Activated CD8-positive, alpha-beta memory T cell treated with anti-CD3 and anti-CD28 coated beads, Interleukin-2, amount 50 U/mL, for 48 hours (primary cell): ENCODE measurements at regions not wholly inside any gene's neighbourhood (a gene's known extent, or its start where the extent isn't known, plus 50 kb on each side); places are given as distances from the start of the nearest gene placed in this dataset.
"Not testable (repeated sequence)": the region's sequence is repeated elsewhere in the genome, so short reads cannot be mapped to it uniquely, and the experiment has no call there.

ENCODE experiments used
- DNase-seq: peaks from one replicate; pipeline ENCODE4 v3.0.0-alpha.2; 2020

DNA sequence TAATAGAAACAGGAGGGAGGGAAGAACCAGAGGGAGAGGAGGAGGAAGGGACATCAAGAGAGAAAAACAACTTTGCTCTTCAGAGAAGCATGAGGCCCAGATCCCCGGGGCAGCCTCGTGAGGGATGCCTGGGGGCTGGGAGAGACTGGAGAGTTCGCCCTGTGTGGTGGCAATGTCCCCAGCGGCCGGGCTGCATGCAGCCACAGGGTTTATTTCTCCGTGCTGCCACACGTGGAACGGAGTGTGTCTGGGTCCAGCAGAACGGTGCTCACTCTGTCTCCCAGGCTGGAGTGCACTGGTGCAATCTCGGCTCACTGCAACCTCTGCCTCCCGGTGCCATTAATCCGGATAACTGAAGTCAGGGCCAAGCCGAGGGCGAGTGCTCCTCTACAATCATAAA, 257.7 kb downstream of the ACTR3B start:
- DNase-seq: no peak

DNA sequence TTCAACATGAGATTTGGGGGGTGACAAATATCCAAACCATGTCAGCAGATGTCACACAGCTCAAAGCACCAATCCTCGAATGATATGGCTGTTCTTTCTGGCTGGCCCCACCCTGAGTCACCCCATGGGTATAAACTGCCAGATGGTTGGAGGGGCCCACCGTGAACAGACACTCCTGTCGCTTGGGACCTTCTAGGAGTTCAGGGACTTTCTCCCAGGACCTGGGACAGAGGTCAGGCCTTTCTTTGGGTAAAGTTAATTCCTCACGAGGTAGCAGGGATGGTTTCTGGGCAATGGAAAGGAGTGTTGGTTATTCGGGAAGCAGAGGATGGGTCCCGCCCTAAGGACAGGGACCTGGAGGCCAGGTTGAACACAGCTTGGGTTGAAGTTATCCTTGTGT, 262.0 kb downstream of the ACTR3B start:
- DNase-seq: no peak

GRCh38 chr7:153022475-153023193, 263.1 kb downstream of the ACTR3B start:
- no peak for DNase-seq

- DNase-seq: no peak
Observed at GRCh38 chr7:153023194-153023592, 263.6 kb downstream of the ACTR3B start.

GRCh38 chr7:153027210-153027609, 267.7 kb downstream of the ACTR3B start:
- no peak for DNase-seq

DNA sequence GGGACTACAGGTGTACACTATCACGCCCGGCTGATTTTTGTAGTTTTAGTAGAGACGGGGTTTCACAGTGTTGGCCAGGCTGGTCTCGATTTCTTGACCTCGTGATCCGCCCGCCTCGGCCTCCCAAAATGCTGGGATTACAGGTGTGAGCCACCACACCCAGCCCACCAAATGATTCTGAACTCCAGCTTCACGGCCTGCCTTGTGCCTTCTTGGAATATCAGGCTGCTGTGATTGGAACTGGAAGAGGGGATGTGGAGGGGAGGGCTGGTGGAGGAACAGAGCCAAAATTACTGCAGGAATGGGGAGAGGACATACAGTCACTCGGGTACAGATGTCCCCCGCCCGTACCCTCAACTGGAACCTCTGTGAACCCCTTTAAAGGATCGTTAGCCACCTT, 268.4 kb downstream of the ACTR3B start:
- no peak for DNase-seq

DNA sequence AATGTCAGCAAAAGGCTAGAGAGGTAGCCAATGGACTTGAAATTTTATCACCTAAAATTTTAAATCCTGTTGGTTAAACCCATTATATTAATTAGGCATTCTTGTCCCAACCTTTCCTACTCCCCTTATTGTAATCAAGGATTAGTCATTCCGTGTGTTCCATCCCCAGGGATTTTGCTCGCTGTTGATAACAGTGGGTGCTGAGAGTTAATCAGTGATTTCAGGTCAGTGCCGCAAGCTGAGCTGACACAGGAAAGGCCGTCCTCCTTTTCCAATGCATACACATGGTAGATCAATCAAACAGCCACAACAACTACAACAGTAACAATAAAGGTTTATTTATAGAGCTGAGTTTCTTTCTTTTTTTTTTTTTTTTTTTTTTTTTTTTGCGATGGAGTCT, 271.4 kb downstream of the ACTR3B start:
- DNase-seq: no peak

GRCh38 chr7:153034791-153035190, 275.2 kb downstream of the ACTR3B start:
- DNase-seq: no peak

DNA sequence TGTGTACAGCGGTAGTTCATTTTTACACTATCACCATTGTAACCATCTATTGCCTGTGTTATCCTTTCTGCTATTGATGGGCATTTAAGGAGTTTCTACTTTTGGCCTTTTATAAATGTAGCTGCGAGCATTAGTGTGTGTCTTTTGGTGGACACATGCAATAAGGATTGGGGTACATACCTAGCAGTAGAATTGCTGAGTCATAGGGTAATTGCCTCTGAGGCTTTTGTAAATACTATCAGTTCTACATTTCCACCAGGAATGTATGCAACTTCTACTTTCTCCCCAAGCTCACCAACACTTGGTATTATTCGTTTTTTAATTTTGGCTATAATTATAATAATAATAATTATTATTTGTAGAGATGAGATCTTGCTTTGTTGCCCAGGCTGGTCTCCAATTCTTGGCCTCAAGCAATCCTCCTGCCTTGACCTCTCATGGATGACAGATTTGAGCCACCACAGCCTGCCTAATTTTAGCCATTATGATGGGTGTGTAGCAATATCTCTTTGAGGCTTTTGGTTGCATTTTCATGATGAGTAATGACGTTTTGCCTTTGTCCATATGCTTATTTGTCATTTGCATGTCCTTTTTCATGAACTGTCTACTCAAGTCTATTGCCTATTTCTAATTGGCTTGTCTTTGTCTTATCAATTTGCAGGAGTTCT, 277.0 kb downstream of the ACTR3B start:
- no peak for DNase-seq

GRCh38 chr7:153043440-153043839, 283.9 kb downstream of the ACTR3B start:
- no peak for DNase-seq

DNA sequence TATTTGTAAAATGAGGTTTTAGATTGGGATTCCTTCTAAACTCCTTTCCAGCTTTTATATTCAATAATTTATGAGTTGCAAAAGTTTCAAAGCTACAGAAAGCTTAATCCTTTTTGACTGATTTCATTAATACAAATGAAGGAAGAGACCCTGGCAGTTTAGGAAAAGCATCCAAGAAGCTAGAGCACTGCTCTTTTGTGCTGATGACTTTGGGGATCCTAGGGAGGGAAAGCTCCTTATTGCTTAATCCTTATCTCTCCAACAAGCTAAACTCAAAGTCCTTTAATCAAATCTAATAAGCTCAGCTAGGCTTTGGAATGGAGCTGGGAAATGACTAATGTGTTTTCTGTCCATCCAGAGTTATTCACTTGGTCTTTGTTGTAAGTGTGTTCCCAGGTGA, 285.4 kb downstream of the ACTR3B start:
- DNase-seq: no peak

DNA sequence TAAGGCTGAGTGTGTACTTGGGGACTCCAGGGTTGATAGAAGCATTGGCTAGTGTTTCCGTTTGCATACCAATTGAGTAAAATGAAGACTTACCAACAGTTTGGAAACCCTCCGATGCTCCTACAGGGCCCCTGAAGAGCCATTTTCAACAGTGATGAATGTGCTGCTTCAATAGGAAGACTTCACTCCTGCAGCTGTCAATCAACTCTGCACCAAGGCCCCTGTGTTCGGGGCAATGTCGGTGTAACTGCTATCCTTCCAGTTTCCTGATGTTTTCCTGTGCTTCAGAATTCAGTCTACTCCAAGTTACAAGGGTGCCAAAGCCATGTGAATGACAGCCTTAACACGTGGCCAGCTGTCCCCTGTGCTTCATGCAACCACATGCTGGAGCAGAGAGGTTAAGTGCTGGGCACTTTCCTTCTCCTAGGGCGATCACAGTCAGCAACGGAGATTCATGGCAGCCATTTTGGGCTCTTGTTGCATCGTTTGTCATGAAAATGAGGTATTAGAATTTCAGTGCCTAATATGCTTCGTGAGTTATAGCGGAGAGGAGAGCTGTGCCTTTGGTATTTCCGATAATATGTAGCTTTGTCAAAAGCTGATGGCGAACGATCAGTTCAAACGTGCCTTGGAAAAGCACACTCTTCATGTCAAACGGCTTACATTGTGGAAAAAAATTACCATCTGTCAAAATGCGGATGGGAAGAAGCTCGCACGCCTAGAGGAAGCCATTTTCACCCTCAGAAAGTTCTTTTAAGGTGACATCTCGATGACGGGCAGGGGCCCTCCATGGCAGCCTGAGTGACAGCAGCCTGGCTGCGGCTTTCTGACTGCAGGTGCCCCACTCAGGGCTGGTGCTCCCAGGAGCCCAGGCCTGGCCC, 287.8 kb downstream of the ACTR3B start:
- no peak for DNase-seq

- DNase-seq: no peak
Observed at GRCh38 chr7:153052206-153052605, 292.7 kb downstream of the ACTR3B start.

DNA sequence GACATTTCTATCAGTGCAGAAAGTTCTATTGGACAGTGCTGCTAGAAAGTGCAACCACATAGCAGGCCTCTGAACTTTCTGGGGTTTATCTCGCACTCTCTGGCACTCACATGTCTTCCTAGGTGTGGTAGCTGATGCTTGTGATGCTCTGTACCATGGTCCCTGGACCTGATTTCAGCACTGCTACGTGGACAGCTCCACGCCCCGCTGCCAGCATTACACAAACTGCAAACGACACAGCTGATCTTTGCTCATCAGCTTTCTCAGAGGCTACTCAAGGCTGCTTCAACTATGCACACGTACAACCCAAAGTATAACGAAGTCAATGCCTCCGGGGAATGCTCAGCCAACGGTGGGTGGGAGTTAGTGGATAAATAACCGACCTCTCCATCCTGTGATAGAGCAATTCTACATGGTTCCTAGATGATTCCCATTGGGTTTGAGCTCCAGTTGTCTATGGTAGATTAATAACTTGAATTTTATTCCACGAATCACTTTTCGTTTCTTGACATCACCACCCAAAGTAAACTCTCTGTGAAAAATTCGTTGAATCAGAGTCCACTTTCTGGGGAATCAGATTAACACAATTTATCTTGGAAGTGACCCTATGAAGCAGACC, 302.5 kb downstream of the ACTR3B start:
- no peak for DNase-seq

DNA sequence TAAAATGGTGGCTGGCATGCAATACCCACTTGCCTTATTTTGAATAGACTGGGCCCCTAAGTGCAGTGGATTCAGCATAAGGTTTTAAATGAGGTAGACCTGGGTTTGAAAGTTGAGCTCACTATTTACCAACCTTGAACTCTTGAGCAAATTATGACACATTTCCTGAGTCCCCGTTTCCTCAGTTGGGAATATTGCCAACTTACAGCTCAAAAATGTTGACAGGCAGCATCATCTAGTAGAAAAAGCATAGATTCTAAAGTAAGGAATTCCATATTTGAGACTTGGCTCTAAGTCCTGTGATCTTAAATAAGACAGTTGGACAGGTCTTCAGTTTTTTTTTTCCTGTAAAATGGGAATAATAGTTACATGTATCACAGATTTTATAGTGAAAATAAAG, 305.5 kb downstream of the ACTR3B start:
- DNase-seq: no peak

DNA sequence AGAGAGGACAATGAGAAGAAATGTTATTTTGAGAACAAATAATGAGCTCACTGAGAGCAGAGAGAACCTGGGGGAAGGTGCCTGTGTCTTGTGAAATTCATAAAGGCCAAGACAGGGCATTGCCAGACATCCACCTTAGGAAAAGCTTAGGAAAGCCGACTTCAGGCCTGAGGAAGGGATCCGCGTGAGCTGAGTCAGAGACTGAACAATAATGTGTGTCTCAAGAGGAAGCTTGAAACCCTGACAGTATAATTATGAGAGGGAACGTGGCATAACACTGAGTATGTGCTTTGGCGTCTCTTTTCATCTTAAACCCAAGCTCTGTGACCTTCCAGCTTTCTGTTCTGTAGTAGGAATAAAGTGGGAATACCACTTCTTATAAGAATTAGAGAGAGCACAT, 307.2 kb downstream of the ACTR3B start:
- DNase-seq: no peak

DNA sequence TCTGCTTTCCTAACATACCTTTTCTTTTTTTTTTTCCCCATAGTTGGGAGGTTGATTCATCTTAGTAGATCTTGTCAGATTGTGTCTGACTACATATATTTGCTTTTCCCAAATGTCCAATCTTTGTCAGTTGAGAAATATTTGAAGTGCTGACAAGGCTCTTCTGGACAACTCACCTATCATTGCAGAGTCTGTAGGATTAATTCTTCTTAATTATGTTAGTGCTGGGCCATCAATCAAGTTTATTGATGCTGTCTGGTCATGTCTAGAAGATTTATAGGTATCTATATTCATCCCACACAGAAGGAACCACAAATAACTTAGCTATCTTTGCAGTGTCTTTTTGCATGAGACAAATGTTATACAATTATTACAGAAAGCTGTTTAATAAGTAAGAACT, 310.6 kb downstream of the ACTR3B start:
- DNase-seq: no peak

GRCh38 chr7:153072806-153073205, 313.3 kb downstream of the ACTR3B start:
- no peak for DNase-seq

- not testable (repeated sequence) for DNase-seq
Observed at GRCh38 chr7:153076289-153076688, 316.7 kb downstream of the ACTR3B start.

DNA sequence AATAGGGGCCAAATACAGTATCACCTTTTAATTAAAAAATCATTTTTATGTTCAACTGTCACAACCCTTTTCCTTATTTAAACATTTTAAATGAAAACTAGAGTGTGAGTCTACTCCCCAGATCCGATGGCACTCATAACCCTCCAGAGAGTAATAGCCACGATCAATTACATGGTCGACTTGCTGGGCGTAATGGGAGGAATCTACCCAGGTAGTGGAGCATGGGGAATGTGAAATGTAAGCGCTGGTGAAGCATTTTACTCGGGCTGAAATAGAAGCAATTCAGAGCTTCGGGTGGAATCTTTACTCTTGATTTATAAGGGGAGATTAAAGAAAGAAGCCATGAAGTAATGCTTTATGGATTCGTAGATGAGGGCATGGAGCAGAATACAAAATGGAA, 321.9 kb downstream of the ACTR3B start:
- DNase-seq: no peak

DNA sequence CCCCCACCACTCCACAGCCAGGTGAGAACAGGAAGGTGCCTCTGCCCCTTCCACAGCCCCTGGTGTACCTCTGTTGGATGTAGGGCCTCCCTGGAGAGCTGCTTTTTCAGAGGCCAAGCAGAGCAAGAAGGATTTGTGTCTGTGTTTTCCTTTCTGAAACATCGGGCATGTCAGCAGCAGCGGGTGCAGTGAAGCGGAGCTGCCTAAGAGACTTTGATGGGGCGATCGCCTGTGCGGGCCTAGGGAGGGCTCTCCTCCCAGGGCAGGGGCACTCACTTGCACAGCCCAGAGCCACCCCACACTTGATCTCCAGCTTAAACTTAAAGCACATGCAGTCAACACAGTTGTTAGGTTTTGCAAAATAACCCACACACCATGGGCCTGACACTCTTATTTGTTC, 324.7 kb downstream of the ACTR3B start:
- no peak for DNase-seq

DNA sequence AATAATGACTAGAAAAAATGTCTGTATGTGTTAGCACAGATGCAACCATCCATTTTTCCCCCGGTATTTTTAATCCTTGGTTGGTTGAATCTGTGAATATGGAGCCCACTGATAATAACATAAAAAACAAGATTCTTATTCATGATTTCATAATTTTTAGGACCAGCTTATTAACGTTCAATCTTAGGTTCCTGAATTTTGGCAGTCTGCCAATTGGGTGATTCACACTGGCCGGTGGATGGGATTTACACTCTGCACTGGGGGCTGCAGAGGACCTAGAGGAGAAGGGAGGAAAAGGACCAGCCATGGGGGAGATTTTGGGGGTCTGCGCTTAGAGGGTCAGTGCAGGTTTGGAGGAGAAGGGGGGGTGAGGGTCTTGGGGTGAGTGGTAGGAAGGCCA, 327.9 kb downstream of the ACTR3B start:
- no peak for DNase-seq

DNA sequence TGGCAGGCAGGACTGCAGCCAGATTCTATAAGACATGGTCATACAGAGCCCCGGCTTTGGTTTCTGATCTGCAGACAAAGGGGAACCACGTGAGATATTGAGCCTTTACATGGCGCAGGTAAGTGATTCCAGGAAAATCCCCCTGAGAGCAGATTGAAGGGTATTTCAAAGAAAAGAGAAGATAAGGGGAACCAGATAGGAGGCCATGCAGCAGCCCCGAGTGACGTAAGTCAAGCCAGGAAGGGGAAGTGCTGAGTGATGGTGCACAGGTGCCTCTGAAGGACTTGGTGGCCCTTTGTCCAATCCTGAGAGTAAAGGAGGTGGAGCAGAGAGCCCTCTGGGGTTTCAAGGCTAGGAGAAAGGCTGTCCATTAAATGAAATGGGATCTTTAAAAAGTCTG, 329.0 kb downstream of the ACTR3B start:
- DNase-seq: no peak
